Epithelial cell of proximal tubule (primary cell): ENCODE measurements at regions not wholly inside any gene's neighbourhood (a gene's known extent, or its start where the extent isn't known, plus 50 kb on each side); places are given as distances from the start of the nearest gene placed in this dataset.

Source experiments
- DNase-seq: peaks from one replicate; pipeline ENCODE4 v3.0.0-alpha.2; 2011; ENCODE audit warnings: low read depth
- H3K4me3 ChIP-seq: 2 replicates; pipeline ENCODE4 v1.5.1; 2011; ENCODE audit warnings: low read depth, mild to moderate bottlenecking, low read length
- TF ChIP-seq, protein P1 (sequence below): conservative IDR thresholded peaks from 2 replicates; pipeline ENCODE4 v1.5.1; 2012; ENCODE audit warnings: low read depth, mild to moderate bottlenecking, low read length

DNA sequence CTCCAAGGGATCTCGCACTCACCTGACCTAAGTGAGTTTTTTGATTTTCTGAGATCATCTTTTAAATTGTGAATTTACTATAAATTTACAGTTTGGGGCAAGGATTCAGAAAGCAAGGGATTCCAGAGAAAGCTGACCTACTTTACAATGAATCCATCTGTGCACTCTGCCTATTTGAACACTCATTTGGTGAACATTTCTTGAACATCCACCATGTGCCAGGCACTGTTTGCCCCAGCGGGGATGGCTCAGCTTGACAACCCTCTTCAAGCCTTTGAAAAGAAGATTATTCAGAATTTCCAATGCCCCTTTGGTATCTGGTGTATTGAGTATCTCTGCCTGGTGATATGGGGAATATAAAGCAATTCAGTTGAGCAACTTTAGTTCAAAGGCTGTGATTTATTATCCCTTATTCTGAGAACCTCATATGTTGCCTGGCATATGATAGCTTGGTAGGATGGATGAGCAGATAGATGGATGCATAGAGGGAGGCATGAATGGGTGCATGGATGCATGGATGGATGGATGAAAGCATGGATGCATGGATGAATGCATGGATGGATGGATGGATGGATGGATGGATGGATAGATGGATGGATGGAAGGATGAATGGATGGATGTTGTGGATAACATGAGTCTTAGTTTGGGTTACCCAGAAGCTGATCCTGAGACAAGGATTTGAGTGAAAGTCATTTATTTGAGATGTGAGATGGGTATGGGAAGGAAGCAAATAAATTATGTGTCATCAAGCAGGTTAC, 149.7 kb upstream of the ZNF366 start:
- DNase-seq: no peak
- TF ChIP-seq, protein P1, sequence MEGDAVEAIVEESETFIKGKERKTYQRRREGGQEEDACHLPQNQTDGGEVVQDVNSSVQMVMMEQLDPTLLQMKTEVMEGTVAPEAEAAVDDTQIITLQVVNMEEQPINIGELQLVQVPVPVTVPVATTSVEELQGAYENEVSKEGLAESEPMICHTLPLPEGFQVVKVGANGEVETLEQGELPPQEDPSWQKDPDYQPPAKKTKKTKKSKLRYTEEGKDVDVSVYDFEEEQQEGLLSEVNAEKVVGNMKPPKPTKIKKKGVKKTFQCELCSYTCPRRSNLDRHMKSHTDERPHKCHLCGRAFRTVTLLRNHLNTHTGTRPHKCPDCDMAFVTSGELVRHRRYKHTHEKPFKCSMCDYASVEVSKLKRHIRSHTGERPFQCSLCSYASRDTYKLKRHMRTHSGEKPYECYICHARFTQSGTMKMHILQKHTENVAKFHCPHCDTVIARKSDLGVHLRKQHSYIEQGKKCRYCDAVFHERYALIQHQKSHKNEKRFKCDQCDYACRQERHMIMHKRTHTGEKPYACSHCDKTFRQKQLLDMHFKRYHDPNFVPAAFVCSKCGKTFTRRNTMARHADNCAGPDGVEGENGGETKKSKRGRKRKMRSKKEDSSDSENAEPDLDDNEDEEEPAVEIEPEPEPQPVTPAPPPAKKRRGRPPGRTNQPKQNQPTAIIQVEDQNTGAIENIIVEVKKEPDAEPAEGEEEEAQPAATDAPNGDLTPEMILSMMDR: no peak
- no peak overlapping the region for H3K4me3 ChIP-seq

DNA sequence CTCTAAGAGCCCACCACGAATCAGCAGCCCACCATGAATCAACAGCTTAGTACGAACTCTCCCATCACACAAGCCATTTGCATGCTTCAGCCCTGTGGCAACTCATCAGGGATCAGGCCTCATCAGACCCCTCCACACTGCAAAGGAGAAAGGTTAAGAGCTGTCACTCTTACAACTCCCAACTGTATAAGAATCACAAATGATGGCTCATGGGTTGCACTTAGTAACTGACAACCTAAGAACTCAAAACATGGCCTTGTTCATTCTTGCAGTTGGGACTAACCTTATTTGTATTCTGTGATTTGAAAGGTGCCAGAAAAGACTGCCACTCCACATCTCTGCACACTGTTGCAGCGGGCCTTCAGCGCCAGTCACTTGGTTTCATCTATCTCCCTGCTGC, 149.1 kb upstream of the ZNF366 start:
- H3K4me3 ChIP-seq: no peak overlapping the region
- DNase-seq: no peak
- TF ChIP-seq, protein P1: no peak

DNA sequence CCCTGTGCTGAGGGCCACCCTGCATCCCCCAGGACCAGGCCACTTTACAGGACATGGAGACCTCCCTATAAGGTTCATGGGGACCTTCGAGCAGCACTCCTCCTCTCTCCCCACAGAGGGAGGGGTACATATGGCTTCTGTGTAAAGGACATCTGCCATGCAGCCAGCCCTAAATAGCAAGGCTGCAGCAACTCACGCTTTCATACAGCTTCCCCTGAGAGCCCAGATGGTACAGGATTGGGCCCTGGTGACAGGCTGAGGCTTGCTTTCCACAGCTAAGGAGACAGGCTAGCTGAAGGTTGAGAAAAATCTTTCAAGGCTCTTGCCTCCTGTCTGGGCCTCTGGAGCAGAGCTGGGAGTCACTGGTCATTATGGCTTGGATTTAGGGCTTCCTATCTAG, 147.0 kb upstream of the ZNF366 start:
- TF ChIP-seq, protein P1: no peak
- H3K4me3 ChIP-seq: no peak overlapping the region
- no peak for DNase-seq

DNA sequence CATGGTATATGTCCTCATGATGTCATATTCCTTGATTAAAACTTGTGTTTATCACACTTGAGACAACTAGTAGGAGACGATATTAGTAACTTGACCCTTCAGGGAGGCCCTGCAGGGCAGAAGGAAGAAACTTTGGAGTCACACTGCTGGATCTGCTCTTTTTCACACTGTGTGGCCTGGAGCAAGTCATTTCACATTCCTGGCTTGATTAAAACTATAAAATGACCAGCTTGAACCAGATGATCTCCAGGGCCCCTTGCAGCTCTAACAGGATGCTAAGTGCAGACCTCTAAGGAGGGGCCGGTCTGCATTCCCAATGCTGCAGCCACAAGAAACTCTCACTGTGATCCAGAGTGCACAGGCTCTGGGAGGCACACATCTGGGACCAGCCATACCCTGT, 146.4 kb upstream of the ZNF366 start:
- TF ChIP-seq, protein P1: no peak
- no peak overlapping the region for H3K4me3 ChIP-seq
- no peak for DNase-seq

DNA sequence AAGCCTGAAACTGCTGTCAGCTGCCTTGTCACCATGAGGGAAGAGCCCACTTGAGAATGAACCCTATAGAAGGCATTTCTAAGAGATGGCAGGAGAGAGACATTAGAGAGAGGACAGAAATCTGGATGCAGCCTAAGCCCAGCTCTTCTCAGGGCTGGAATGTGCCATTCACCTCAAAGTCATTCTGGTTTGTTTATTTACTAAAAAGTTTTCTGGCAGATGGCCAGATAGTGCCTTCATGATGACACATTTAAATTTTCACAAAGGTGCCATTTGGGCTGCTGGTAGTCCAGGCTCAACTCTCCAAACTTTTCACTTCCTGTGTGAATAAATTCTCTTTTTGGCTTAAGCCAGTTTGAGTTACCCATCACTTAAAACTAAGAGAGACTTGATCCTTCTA, 144.6 kb upstream of the ZNF366 start:
- H3K4me3 ChIP-seq: no peak overlapping the region
- no peak for DNase-seq
- TF ChIP-seq, protein P1: no peak

DNA sequence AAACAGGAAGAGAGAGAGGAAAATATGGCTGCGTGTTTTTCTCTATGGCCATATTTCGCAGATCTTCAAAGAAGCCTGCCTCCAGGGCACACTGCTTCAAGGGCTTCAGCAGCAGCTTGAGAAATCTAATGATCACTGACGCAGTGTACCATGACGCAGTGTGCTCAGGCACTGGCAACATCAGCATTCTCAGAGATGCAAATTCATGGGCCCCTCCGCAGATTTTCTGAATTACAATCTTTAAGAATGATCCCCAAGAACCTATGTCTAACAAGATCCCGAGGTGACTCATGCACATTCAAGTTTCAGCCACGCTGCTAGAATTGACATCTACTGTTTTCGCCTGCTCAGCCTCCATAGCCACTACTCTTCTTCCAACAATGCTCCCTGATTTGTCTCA, 143.9 kb upstream of the ZNF366 start:
- H3K4me3 ChIP-seq: no peak overlapping the region
- TF ChIP-seq, protein P1: no peak
- DNase-seq: no peak

DNA sequence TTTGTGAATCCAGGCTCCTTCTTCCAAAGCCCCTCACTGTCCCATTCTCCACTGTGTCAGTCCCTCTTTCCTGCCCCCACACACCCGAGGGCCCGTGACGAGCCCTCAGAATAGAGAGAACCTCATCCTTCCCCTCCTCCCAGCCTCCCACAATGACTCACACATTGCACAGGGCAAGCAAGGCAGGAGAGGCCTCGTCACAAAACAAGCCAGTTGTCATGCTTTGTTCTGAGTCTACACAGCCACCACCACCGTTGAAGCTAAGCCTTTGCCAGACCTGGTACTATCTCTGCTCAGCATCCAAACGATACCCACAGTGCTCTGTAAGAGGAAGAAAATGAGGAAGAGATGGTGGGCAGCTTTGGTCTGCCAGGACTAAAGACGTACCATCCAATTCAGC, 142.2 kb upstream of the ZNF366 start:
- H3K4me3 ChIP-seq: no peak overlapping the region
- no peak for DNase-seq
- TF ChIP-seq, protein P1: no peak
